Lower leg skin (tissue), 4 donors: ENCODE measurements at regions not wholly inside any gene's neighbourhood (a gene's known extent, or its start where the extent isn't known, plus 50 kb on each side); places are given as distances from the start of the nearest gene placed in this dataset.

Source experiments
- DNase-seq, 2 donors: peaks; one replicate each; pipeline ENCODE4 v3.0.0-alpha.2; 2019; ENCODE audit warnings: low spot score in 2 of 2
- H3K4me3 ChIP-seq: fragments of 200-600 bp; sonication (generic); 2 replicates; pipeline ENCODE4 v1.5.1; 2017; ENCODE audit warnings: mild to moderate bottlenecking, low read depth; ENCODE audit not compliant: poor library complexity, severe bottlenecking
- POLR2A ChIP-seq, 2 donors: fragments of 450-650 bp; IDR thresholded peaks; one replicate each; pipeline ENCODE4 v1.6.1; 2016 to 2017; ENCODE audit warnings: antibody characterized with exemption in 2 of 2, mild to moderate bottlenecking in 1 of 2, moderate library complexity in 1 of 2
- whole genome bisulfite sequencing, 2 donors: methylation state at CpG; one replicate each; pipeline ENCODE4 v1.1.5; 2018; 5-methylcytosine and 5-hydroxymethylcytosine counted together
- intact Hi-C: fragments of 100-400 bp; cut with DNase I; formaldehyde crosslinking; loops from one replicate; pipeline ENCODE4 v1.15.0; 2023; ENCODE audit warnings: low total_unique reads
- TF ChIP-seq, protein P1 (sequence below), 3 donors: fragments of 450-650 bp; IDR thresholded peaks; one replicate each; pipeline ENCODE4 v1.5.1; 2016; ENCODE audit warnings: antibody characterized with exemption in 3 of 3, mild to moderate bottlenecking in 3 of 3, moderate library complexity in 2 of 3

DNA sequence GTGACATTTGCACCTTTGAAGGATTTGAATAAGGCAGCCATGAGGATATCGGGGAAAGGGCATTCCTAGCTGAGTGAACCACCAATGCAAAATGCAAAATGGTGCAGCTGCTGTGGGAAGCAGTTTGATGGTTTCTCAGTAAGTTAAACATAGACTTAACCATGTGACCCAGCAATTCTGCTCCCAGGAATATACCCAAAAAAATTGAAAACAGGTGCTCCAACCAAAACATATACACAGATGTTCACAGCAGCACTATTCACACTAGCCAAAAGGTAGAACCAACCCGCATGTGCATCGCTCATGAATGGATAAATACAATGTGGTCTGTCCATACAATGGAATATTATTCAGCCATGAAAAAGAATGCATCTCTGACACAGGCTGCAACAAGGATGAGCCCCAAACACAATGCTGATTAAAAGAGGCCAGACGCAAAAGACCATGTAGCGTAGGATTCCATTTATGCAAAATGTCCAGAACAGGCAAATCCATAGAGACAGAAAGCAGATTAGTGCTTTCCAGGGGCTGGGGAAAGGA lies 215.0 kb upstream of the MYL2 start:
- TF ChIP-seq, protein P1, sequence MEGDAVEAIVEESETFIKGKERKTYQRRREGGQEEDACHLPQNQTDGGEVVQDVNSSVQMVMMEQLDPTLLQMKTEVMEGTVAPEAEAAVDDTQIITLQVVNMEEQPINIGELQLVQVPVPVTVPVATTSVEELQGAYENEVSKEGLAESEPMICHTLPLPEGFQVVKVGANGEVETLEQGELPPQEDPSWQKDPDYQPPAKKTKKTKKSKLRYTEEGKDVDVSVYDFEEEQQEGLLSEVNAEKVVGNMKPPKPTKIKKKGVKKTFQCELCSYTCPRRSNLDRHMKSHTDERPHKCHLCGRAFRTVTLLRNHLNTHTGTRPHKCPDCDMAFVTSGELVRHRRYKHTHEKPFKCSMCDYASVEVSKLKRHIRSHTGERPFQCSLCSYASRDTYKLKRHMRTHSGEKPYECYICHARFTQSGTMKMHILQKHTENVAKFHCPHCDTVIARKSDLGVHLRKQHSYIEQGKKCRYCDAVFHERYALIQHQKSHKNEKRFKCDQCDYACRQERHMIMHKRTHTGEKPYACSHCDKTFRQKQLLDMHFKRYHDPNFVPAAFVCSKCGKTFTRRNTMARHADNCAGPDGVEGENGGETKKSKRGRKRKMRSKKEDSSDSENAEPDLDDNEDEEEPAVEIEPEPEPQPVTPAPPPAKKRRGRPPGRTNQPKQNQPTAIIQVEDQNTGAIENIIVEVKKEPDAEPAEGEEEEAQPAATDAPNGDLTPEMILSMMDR (IDR thresholded peaks at IDR 0.05) = no peak
- no peak for TF ChIP-seq POLR2A (IDR thresholded peaks at IDR 0.05)
- no peak for DNase-seq
- intact Hi-C loops = no loop called here
- 96 to 97% methylated on average over 5 of the region's 5 CpGs for WGBS, 2 donors
- no peak overlapping the region for H3K4me3 ChIP-seq

DNA sequence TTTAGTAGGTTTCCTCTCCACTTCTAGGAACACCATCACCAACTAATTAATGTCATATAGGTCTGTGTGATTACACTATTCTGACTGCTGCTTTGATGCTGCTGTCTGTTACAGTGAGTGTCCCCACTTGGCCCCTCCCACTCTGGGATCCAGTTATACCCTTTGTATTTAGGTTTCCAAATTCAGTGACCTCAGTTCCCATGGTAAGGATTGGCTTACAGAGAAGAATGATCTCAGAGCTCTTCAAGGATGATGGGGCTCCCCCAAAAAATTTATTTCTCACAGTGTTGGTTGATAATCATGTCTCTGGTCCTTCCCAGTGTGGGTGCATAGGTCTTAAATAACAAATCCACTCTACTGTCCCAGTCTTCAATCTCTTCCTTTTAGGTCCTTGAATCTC lies 210.0 kb upstream of the MYL2 start:
- intact Hi-C loops = no loop called here
- no peak for DNase-seq
- H3K4me3 ChIP-seq = no peak overlapping the region
- TF ChIP-seq, protein P1 (IDR thresholded peaks at IDR 0.05) = no peak
- TF ChIP-seq POLR2A (IDR thresholded peaks at IDR 0.05) = no peak

DNA sequence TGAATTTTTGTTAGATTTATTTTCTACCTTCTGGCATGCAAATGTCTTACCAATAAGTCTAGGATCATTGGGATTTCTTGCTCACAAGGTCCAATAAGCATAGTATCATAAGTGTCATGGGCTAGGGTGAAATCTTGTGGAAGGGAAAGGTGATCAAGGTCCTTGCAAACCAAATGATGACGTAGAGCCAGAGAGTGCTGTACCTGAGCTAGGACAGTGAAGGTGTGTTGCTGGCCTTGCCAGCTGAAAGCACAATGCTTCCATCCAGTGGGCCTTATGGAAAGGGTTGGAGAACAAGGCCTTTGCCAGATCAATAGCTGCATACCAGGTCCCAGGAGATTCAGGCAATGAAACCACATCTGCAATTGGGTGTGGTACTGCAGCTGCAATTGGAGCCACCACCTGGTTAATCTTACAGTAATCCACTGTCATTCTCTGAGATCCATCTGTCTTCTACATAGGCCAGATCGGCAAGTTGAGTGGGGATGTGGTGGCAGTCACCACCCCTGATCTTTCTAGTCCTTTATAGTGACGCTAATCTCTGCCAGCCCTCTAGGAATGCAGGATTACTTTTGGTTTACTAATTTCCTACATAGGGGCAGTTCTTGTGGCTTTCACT lies 208.9 kb upstream of the MYL2 start:
- intact Hi-C loops = no loop called here

DNA sequence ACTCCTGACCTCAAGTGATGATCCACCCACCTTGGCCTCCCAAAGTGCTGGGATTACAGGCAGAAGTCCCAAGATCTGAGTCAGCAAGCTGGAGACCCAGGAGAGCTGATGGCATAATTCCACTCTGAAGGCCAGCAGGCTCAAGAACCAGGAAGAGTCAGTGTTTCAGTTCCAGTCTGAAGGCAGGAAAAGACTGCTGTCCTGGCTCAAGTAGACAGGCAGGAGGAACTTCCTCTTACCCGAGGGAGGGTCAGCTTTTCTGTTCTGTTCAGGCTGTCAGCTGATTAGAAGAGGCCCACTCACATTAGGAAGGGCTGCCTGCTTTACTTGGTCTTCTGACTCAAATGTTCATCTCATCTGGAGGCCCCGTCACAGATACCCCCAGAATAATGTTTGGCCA lies 206.0 kb upstream of the MYL2 start:
- DNase-seq = peak in 1 of 2 donors; percentile 22
- WGBS, 2 donors = 47 to 64% methylated on average over 2 of the region's 2 CpGs
- TF ChIP-seq, protein P1 (IDR thresholded peaks at IDR 0.05) = no peak
- no peak for TF ChIP-seq POLR2A (IDR thresholded peaks at IDR 0.05)
- intact Hi-C loops = no loop called here
- no peak overlapping the region for H3K4me3 ChIP-seq

More for the DNA sequence above, 208.9 kb upstream of the MYL2 start:
- 72 to 81% methylated on average over 3 of the region's 3 CpGs for WGBS, 2 donors
- TF ChIP-seq, protein P1 (IDR thresholded peaks at IDR 0.05) = no peak
- TF ChIP-seq POLR2A (IDR thresholded peaks at IDR 0.05) = no peak
- DNase-seq = no peak
- no peak overlapping the region for H3K4me3 ChIP-seq

DNA sequence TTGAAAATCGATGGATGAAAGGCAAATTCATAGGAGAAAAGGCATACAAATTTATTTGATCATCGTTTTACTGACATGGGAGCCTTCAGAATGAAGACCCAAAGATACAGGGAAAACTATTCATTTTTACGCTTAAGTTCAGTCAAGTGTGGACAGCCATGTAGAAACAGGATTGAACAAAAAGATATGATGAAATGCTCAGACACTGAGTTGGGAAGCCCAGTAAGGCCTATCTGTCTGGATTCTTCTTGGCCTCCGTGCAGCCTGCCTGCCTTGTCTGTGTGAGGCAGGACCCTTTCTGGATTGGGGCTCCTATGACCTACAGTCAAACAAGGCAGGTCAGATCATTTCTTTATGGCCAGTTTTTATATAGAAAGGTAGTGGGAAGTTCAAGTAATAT lies 203.8 kb upstream of the MYL2 start:
- TF ChIP-seq, protein P1 (IDR thresholded peaks at IDR 0.05) = no peak
- TF ChIP-seq POLR2A (IDR thresholded peaks at IDR 0.05) = no peak
- no peak overlapping the region for H3K4me3 ChIP-seq
- intact Hi-C loops = no loop called here
- DNase-seq = no peak
- 88 to 92% methylated on average over 4 of the region's 4 CpGs for WGBS, 2 donors

DNA sequence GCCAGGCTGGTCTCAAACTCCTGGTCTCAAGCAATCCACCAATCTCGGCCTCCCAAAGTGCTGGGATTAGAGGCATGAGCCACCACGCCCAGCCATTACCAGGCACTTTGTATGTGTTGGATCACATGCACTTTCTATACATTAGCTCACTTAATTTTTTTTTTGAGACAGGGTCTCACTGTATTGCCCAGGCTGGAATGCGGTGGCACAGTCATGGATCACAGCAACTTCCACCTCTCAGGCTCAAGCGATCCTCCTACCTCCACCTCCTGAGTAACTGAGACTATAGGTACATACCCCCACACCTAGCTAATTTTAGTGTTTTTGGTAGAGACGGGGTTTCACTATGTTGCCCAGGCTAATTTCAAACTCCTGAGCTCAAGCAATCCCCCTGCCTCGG lies 203.0 kb upstream of the MYL2 start:
- WGBS, 2 donors = 92 to 93% methylated on average over 6 of the region's 6 CpGs
- TF ChIP-seq, protein P1 (IDR thresholded peaks at IDR 0.05) = no peak
- no peak for TF ChIP-seq POLR2A (IDR thresholded peaks at IDR 0.05)
- no peak overlapping the region for H3K4me3 ChIP-seq

More for the DNA sequence above, 203.0 kb upstream of the MYL2 start:
- intact Hi-C loops = no loop called here
- no peak for DNase-seq
